GM12874 (cell line): ENCODE measurements at regions not wholly inside any gene's neighbourhood (a gene's known extent, or its start where the extent isn't known, plus 50 kb on each side); places are given as distances from the start of the nearest gene placed in this dataset.

Experiments
- TF ChIP-seq, protein P1 (sequence below): IDR thresholded peaks from 2 replicates; pipeline ENCODE4 v1.5.1; 2011; ENCODE audit warnings: low read depth, mild to moderate bottlenecking, control low read depth, low read length, moderate library complexity; ENCODE audit not compliant: insufficient read depth

GRCh38 chr9:78985084-78985738 is 586.6 kb upstream of the TLE4 start:
- TF ChIP-seq, protein P1, sequence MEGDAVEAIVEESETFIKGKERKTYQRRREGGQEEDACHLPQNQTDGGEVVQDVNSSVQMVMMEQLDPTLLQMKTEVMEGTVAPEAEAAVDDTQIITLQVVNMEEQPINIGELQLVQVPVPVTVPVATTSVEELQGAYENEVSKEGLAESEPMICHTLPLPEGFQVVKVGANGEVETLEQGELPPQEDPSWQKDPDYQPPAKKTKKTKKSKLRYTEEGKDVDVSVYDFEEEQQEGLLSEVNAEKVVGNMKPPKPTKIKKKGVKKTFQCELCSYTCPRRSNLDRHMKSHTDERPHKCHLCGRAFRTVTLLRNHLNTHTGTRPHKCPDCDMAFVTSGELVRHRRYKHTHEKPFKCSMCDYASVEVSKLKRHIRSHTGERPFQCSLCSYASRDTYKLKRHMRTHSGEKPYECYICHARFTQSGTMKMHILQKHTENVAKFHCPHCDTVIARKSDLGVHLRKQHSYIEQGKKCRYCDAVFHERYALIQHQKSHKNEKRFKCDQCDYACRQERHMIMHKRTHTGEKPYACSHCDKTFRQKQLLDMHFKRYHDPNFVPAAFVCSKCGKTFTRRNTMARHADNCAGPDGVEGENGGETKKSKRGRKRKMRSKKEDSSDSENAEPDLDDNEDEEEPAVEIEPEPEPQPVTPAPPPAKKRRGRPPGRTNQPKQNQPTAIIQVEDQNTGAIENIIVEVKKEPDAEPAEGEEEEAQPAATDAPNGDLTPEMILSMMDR = no peak

DNA sequence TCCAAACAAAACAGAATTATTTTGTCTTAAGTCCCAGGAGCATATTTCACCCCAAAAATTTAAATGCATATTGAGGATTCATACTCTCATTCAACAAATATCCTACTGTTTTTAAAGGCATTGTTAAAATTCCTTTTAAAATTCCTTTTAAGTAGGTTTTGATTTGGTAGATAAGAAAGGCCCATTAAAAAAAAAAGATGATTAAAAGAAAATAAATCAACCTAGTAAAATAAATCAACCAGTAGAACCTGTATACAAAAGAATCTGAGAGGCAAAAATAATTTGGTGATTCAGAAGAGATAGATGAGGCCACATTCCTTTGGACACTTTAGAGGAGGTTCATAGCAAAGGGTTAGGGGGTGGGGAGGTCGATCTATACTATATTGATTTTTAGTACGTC is 585.3 kb upstream of the TLE4 start:
- TF ChIP-seq, protein P1 = no peak

- TF ChIP-seq, protein P1 = no peak
Measured at GRCh38 chr9:78989031-78989658, 582.6 kb upstream of the TLE4 start.

- TF ChIP-seq, protein P1 = no peak
Measured at GRCh38 chr9:78994471-78994870, 577.3 kb upstream of the TLE4 start.

DNA sequence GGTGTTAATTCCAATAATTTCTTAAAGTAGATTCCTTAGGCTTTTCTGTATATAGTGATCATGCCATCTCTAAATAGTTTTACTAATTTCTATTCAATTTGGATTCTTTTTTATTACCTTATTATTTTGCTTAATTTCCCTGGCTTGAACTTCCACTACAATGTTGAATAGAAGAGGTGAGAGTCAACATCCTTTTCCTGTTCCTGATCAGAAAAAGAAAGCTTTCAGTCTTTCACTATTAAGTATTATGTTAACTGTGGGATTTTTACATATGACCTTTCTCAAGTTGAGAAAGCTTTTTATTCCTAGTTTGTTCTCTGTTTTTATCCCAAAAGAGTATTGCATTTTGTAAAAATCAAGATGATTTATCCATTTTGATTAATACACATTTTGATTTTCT is 574.5 kb upstream of the TLE4 start:
- TF ChIP-seq, protein P1 = no peak

GRCh38 chr9:79000230-79001002 is 571.3 kb upstream of the TLE4 start:
- TF ChIP-seq, protein P1 = no peak

GRCh38 chr9:79001012-79001411 is 570.8 kb upstream of the TLE4 start:
- TF ChIP-seq, protein P1 = no peak
